HG02759 (cell line): ENCODE measurements at regions not wholly inside any gene's neighbourhood (a gene's known extent, or its start where the extent isn't known, plus 50 kb on each side); places are given as distances from the start of the nearest gene placed in this dataset.
A peak's percentile ranks its signal among the peaks of the same experiment; 100 is the strongest.
"Not testable (repeated sequence)": the region's sequence is repeated elsewhere in the genome, so short reads cannot be mapped to it uniquely, and the experiment has no call there.

Experiments
- ATAC-seq: cut with Tn5 transposase; IDR thresholded peaks from one replicate; pipeline ENCODE4 v1.9.1; 2021; ENCODE audit warnings: mild to moderate bottlenecking, moderate library complexity; ENCODE audit not compliant: unreplicated experiment

DNA sequence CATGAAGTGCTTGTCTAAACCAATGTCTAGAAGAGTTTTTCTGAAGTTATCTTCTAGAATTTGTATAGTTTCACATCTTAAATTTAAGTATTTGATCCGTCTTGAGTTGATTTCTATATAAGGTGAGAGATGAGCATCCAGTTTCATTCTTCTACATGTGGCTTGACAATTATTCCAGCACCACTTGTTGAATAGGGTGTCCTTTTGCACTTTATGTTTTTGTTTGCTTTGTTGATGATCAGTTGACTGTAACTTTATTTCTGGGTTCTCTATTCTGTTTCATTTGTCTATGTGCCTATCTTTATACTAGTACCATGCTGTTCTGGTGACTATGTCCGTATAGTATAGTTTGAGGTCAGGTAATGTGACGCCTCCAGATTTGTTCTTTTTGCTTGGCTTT, 426.6 kb upstream of the CHRM2 start:
- no peak for ATAC-seq

DNA sequence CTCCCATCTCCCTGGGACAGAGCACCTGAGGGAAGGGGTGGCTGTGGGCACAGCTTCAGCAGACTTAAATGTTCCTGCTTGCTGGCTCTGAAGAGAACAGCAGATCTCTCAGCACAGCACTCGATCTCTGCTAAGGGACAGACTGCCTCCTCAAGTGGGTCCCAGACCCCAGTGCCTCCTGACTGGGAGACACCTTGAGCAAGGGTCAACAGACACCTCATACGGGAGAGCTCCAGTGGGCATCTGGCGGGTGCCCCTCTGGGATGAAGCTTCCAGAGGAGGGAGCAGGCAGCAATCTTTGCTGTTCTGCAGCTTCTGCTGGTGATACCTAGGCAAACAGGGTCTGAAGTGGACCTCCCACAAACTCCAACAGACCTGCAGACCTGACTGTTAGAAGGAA, 436.7 kb upstream of the CHRM2 start:
- not testable (repeated sequence) for ATAC-seq

DNA sequence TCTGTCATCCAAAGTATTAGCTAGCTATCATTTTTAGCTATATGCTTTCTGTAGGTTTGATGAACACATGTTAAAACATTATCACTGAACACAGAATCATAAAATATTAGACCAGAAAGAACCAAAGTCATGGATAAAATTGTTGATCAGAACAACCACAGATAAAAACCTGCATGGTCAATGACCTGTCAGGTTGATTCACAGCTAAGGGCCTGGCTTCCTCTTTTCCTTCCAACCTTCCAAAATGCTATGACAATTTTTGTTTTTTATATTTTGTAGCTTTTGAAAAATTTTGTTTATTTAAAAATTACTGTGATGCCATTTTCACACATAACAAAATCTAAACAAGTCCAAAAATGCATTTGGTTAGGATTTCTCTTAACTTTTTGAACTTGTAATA, 444.4 kb upstream of the CHRM2 start:
- no peak for ATAC-seq

DNA sequence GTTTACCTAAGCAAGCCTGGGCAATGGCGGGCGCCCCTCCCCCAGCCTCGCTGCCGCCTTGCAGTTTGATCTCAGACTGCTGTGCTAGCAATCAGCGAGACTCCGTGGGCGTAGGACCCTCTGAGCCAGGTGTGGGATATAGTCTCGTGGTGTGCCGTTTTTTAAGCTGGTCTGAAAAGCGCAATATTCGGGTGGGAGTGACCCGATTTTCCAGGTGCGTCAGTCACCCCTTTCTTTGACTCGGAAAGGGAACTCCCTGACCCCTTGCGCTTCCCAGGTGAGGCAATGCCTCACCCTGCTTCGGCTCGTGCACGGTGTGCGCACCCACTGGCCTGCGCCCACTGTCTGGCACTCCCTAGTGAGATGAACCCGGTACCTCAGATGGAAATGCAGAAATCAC, 442.6 kb upstream of the MTPN start:
- ATAC-seq, result not testable (repeated sequence)

DNA sequence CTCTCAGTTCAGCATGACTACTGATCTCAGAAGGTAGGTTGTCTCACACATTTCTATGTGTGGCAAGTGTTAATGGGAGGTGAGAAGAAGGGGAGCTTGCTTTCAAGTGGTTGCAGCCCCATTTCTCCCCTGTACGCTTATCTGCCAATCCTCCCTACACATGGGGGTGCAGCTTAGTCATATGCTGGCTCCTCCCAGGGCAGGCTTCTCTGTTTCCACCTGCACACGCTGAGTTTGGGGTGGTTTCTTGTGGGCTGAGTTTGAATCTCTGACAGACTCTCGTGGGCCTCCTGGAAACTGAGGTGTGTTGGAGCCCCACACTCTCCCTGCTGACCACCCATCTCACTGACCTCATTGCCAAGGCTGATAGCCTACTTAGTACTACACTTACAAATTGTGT, 435.8 kb upstream of the MTPN start:
- ATAC-seq, result no peak

DNA sequence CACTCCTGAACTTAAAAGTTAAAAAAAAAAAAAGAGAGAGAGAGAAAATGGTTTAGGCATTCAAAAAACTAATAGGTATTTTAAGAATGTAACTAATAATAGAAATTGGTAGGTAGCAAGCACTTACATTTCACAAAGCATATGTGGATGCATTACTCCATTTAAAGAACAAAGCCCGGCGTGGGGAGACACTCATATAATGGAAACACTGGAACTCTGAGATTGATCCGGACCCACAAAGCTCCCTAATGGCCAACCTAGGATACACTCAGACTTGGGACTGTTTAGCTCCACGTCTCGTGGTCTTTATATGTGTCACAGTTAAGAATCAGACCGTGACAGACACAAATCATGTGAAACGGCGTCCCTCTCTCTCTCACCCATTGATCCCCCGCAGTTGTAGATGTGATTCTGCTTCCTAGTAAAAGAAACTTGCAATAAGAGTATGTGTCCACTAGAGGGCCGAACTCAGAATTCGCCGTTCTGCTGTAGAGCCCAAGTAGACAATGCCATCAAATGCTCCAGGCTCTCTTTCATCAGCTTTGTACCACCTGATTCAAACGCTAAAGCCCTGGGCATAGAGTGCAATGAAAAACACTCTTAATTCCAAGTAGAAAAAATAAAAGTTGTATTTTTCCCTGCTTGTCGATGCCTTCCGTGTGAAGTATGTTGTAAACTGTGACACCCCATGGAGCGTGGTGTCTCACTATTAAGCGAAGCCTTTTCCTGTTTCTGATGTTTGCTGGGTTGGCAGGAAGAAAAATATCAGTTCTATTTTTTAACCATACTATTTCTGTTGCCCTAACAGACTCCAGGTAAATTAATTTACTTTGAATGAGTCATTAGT, 429.0 kb upstream of the MTPN start:
- peak; percentile 98 for ATAC-seq

DNA sequence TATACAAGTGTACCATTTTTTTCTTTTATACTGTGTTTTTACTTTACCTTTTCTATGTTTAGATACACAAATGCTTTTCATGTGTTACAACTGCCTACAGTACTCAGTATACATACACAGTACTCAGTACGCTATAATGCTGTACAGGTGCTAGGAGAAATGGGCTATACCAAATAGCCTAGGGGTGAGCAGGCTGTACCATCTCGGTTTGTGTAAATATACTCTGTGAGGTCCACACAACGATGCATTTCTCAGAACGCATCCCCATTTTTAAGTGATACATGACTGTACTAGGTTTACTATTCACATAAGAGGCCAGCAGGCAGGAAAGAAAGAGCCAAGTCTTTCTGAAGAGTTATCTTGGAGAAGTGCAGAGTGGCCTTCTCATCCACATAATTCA, 426.4 kb upstream of the MTPN start:
- ATAC-seq, result no peak

DNA sequence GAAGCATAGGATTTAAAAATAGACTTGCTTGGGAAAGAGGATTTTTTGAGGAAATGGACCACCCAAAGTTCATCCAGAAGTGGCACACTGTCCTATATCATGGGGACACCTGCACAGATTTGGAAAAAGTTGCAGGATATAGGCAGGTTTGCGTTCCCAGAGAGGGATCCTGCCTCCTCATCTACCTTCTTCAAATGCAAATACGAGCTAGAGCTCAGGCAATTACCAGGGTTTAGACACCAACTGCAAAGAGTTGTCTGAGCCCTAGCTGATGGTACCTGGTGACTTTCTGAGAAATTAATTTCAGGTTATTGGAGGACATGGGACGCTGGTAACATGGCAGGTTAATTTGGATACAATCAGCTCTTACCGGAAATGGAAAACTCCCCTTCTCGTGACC, 423.7 kb upstream of the MTPN start:
- ATAC-seq, result no peak

DNA sequence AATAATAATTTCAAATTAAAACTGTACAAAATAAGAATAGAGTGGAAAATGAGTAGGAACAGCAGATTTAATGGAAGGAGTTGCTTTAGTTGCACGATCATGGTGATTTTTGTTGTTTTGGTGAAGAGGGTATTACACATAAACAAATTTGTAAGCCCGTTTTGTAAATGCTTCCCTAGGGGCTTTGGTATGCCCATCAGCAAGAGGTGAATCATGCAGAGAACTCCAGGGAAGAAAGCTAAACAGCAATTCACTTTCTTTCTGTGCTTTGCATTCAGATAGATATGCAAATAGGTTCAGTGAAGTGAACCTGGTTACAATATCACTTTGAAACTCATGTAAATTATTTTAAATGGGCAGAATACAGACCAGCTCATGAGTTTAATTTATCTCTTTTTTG, 422.2 kb upstream of the MTPN start:
- ATAC-seq, result no peak

DNA sequence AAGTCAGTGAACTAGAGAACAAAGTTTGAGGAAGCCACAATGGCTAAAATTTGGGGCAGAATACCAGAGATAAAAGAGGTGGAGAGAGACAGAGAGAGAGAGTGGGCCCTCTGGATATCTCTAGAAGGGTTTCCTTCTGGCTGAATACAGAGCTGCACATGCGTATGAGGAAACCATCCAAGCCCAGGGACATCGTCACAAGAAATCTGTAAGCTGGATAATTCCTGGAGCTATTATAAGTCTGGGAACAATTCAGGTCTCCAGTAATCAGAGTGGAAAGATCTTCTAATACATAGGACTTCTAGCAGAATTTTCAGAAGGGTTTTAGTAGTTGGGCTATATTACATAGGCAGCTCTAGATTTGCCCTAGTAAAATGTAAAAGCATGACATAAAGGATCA, 415.7 kb upstream of the MTPN start:
- ATAC-seq, result no peak

DNA sequence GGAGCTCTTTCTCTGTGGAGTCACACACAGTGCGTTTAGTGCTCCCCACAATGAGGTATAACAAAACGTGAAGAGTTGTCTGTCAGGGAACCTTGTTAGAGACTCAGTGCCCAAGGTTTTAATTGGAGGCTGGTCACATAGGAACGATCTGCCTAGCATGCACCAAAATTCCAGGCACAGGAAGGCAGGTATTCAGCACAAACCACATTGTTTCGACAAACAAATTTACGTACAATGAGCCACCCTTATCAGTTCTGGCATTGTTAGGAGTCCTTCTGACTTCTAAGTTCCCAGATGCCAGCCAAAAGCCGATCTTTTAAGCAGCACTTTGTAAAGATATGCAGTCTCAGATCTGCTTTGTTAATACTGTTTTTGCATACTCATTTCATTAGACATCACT, 414.2 kb upstream of the MTPN start:
- ATAC-seq, result no peak

DNA sequence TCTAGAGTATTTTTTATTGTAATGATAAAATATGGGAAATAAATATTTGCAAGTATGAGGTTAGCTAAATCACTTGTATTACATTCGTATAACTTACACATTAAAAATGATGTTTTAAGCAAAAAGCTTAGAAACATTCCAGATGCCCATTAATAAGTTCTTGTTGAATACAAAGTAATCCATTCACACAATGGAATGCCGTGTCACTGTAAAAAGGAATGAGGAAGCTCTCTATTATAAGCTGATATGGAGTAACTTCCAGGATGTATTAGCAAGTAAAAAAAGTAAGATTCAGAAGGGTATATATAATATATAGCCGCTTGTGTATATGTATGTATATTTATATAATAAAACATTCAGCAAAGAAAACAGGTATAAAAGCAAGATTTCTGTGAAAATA, 412.8 kb upstream of the MTPN start:
- no peak for ATAC-seq

DNA sequence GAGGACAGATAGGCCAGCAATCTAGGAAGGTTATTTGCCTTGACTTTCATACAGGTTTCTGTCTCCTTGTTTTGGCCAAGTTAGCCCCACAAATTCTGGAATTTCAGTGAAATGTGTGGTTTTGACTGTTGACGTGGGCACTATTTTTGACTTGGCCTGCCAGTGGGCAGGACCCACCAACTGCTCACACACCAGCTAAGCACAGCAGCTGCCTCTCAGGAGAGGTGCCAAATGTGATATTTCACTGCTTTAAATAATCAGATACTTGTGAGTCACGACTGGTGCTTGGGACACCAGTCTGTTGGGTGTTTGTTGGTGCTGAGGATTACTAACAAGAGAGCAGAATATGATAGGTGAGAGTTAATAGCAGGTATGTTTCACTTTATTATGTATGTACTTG, 409.7 kb upstream of the MTPN start:
- ATAC-seq, result no peak

DNA sequence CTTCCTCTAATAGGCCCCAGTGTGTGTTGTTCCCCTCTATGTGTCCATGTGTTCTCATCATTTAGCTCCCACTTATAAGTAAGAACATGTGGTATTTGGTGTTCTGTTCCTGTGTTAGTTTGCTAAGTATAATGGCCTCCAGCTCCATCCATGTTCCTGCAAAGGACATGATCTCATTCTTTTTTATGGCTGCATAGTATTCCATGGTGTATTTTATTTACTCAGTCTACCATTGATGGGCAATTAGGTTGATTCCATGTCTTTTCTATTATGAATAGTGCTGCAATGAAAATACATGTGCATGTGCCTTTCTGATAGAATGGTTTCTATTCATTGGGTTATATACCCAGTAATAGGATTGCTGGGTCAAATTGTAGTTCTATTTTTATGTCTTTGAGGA, 394.2 kb upstream of the MTPN start:
- ATAC-seq, result not testable (repeated sequence)

DNA sequence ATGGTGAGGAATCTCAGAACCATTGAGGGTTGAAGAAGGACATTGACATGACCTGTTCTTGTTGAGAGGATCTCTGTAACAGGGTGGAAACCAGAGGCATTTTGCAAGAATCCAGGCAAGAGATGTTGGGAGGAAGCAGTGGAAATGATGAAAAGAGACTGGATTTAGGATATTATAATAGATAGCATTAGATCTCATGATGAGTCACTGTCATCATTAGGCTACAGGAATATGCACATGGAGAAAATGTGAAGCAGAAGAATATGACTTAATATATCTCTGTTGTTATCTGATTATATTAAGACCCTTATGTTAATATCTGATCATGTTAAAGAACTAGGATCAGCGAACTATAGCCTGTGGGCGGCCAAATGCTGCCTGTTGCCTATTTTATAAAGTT, 393.0 kb upstream of the MTPN start:
- ATAC-seq, result no peak

DNA sequence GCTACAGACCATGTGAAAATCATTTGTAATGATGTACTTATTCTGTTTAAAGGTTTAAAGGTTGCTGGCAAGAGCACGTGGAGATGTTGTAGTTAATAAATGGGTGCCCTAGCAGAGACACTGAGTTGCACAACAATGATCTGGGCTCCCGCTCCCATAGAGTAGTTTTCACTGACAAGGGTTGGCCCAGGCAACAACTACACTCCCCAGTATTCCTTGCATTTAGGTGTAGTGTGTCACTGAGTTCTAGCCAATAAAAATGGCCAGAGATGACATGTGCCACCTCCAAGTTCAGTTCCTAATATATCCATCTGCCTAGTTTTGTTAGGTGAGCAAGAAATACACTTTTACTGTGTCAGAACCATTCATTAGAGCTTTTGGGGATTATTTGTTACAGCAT, 392.1 kb upstream of the MTPN start:
- no peak for ATAC-seq

DNA sequence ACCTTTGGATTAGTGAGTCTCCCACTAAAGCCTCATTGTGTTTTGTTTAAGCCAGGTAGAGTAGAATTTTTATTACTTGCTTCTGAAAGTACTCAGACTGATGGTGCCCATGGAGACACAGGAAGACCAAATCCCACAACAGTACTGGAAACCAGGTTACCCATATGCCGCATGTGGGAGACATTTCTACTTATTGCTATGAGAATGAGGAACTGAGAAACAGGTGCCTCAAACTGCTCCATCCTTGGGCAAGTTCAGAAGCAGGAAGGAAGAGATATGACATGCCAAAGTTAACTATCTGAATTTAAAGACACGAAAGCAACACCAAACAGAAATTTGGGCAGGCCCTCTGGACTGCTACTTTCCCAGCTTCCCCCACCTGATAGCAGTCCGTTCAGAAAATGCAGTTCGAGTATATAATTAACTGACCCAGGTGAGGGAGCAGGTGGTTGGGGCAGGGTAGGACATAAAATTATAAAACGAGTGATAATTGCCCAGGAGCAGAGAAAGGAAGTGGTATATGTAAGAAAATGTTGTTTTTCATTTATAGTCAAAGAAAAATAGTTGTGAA, 382.3 kb upstream of the MTPN start:
- peak; percentile 95 for ATAC-seq

DNA sequence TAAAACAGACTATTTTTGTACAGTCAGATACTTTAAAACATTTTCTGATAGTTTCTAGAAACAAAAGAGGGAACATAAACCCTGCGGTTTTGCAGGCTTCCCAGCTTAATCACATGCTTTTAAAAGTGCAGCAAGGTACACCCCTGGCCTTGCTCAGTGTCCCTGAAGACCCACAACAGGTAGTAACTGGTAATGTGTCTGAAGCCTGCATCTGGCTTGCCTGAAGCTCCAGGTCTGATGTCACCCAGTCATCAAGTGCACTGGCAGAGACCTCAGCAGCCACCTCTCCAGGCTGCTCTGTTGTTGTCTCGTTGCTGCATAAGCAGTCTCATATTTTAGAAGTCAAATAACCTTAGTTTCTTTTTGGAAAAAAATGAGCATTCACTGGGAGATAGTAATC, 376.1 kb upstream of the MTPN start:
- ATAC-seq, result peak; percentile 52

DNA sequence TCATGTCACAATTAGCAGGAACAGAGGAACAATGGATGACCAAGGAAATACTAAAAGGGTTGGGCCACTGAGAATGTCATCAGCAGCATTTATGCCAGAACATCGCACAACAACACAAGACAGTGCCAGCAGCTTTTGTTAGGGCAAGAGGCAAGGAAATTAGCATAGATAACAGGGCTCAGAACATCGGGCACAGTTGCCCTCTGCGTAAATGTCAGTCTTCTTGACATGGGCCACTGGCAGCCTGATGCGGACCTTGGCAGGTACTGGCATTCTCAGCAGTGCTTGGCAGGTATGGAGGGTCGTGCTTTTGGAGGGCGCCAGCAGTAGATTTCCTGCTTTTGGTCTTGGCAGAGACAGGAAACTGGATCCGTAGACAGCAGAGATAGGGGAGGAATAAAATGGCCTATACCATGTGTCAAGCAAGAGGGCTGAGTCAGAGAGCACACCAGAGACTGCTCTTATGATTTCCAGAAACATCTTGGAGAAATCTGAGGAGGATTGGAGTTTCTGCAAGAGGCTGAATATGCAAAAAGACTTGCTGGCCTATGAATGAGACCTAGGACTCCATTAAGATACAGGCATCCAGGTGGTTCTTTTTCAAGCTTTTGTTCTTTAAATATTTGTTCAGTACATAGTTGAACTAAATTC, 371.5 kb upstream of the MTPN start:
- no peak for ATAC-seq

DNA sequence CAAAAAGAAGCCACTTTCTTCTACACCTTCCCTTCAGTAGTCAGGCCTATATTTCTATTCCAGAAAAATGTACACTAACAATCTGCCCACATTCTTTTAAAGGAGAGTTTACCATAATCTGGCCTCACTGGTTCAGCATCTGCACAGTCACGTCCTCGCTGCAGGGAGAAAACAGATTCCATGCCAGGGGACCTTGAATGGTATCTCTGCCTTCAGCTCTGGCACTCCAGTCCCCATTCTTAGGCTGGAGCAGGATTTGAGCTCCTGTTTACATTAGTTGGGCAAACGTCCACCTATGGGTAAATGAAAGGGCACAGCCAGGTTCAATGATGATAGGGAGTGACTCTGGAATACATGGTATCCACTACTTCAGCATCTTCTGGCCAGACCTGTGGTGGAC, 371.0 kb upstream of the MTPN start:
- no peak for ATAC-seq

DNA sequence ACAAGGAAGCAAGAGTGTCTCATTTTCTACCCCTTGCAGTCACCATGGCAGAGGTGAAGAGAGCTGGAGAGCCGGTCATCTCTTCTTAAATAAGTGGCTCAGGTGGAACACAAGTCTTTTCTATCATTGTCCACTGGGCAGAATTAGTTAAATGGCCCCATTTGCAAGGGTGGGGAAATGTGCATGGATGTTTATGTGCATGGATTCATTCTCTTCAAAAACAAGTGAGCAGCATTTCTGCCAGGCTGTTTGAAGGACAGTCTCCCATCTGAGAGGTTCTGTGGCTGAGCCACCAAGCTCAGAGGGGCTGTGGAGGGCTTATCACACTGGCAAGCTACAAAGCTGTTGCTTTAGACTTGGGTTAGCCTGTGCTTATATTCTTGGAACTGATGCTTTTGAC, 370.3 kb upstream of the MTPN start:
- ATAC-seq, result no peak

DNA sequence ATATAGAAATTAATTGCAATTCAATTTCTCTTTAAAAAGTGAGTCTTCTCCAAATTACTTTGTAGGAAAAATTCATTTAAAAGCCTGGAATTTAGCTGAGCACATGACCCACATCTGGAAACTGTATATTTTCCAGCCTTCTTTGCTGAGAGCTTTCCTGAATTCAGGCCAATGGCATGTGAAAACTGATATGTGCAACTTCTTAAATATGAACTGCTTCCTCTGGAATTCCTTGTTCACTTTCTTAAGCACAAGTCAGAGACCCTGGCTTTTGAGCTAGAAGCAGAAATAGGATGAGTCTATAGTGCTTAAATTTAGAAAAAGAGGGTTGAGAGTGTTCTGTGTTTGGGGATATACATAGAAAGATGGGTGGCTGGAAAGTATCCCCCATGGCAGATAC, 365.1 kb upstream of the MTPN start:
- ATAC-seq, result no peak
